ENCODE measurements at regions not wholly inside any gene's neighbourhood (a gene's known extent, or its start where the extent isn't known, plus 50 kb on each side); places are given as distances from the start of the nearest gene placed in this dataset.

DNA sequence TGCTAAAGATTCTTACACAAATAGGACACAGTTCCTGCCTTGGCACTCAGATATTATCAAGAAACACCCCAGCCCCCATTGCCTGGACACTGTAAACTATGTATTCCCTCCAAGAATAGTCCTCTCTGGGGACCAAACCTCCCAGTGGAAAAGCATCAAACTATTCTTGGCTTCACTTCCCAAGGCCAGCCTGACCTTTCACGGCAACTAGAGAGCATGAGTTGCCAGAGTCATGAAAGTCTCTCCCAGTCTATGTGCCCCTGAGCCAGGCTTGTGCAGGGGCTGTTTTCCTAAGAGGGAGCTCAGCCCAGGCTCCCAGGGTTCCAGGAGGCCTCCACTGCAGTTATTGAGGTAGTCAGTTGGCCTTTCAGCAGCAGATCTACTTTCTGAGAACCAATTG is 251.9 kb upstream of the TGFBR2 start:
- ATAC-seq (no peak), DNase-seq (ENCODE audit: low spot score in 2 of 2) (no peak)
- Mint-ChIP-seq H3K9me3 (no peaks in the 10 kb centered on the region), H3K27ac (no peak overlapping the region), H3K36me3 (no peaks in the 10 kb centered on the region)

GRCh38 chr3:30354972-30355371 is 251.4 kb upstream of the TGFBR2 start:
- Mint-ChIP-seq H3K36me3 (no peaks in the 10 kb centered on the region), H3K27ac (no peak overlapping the region), H3K9me3 (no peaks in the 10 kb centered on the region)
- DNase-seq (ENCODE audit: low spot score in 2 of 2), result no peak
- no peak for ATAC-seq

GRCh38 chr3:30355622-30356021 is 250.8 kb upstream of the TGFBR2 start:
- no peak overlapping the region for H3K27ac Mint-ChIP-seq
- DNase-seq (ENCODE audit: low spot score in 2 of 2) (no peak), ATAC-seq (no peak)
- no peaks in the 10 kb centered on the region for H3K9me3 Mint-ChIP-seq
- H3K36me3 Mint-ChIP-seq, result no peaks in the 10 kb centered on the region

DNA sequence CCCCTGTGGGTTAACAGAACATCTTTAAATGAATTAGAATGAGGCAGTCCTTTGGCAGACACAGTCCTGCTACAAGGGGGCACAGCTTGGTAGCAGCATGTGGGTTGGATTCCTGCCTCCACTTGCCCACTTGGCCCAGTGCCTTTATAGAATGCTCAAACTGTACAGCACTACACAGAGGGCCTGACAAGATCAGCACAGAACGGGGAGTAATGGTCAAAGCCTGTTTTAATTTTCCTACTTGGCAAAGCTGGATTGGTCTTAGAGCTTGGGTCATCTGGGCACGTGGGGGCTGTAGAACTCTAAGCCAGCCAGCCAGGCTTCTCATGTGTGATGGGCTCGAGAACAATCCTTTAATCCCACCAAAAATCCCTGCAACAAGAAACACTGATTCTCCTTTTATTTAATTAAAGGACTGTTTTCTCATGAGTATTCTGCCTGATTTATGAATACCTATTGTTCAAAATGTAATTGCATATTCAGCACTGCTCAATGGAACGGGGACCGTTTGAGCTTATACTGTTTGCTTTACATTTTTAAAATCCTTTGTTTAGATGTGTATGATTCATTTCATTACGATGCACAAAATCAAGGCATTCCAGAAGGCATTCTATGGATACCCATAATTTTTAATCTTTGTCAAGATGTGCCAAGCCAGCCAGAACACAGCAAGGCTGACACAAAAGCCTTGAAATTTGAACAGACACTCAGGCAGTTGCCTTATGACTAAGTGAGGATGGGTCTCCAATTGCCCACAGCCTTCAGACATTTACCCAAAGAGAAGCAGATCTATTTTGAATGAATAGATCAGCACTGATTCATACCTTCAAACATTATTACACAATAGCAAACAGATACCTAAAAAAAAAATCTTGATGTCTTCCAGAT is 249.3 kb upstream of the TGFBR2 start:
- no peak overlapping the region for H3K27ac Mint-ChIP-seq
- H3K9me3 Mint-ChIP-seq, result no peaks in the 10 kb centered on the region
- no peaks in the 10 kb centered on the region for H3K36me3 Mint-ChIP-seq
- ATAC-seq (no peak), DNase-seq (ENCODE audit: low spot score in 2 of 2) (no peak)

DNA sequence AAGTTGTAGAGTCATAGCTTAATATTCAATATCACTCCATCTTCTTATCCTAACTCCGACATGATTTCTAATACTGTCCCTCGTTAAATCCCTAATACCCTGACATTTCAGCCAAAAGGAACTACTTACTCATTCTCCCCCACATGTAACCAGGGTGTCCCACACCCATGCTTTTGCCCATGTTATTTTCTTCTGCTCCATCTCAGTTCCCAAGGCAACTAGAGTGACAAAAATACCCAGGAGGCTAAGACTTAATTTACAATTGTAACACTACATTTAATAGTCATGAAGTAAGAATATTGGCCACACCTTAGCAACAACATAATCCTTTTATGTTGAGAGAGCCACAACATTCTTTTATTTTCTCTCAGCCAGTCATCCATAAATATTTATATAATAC is 248.5 kb upstream of the TGFBR2 start:
- H3K36me3 Mint-ChIP-seq, result no peaks in the 10 kb centered on the region
- ATAC-seq (no peak), DNase-seq (ENCODE audit: low spot score in 2 of 2) (no peak)
- H3K27ac Mint-ChIP-seq, result no peak overlapping the region
- H3K9me3 Mint-ChIP-seq, result no peaks in the 10 kb centered on the region

DNA sequence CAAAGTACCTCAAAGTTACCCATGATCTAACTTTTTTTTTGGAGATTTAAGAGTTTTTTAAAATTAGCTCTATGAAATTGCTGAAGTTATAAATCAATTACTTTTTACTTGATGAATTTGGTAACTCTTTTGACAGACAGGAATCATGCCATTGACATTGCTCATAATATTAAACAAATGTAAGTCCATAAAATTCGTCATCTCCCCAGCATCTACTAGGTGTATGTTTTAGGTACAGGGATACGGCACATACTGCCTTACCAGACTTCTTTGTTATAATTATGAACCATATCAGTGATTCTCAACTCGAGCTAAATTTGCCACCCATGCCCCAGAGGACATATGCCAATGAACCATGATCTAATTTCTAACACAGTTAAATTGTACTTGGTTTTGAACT is 247.5 kb upstream of the TGFBR2 start:
- ATAC-seq (no peak), DNase-seq (ENCODE audit: low spot score in 2 of 2) (no peak)
- H3K36me3 Mint-ChIP-seq, result no peaks in the 10 kb centered on the region
- H3K9me3 Mint-ChIP-seq, result no peaks in the 10 kb centered on the region
- no peak overlapping the region for H3K27ac Mint-ChIP-seq

DNA sequence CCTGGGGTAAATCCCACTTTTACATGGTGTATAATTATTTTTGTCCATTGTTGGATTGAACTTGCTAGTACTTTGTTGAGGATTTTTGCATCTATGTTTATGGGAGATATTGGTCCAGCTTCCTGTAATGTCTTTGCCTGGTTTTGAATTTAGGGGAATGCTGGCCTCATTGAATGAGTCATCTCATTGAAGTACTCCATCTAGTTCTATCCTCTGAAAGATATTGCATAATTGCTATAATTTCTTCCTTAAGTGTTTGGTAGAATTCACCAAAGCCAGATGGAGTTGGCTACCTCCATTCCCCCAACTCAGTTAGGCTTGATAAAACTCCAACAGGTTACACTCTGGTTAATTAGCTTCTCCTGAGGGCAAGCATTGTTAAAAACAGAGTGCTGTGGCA is 237.4 kb upstream of the TGFBR2 start:
- H3K9me3 Mint-ChIP-seq, result peaks cover 5 to 16% of the 10 kb centered on the region in 2 donors
- no peak overlapping the region for H3K27ac Mint-ChIP-seq
- DNase-seq (ENCODE audit: low spot score in 2 of 2), result no peak
- no peak for ATAC-seq
- H3K36me3 Mint-ChIP-seq, result peaks cover 0 to 6% of the 10 kb centered on the region in 2 donors

- no peak overlapping the region for H3K27ac Mint-ChIP-seq
Measured at GRCh38 chr3:30370681-30371271, 235.6 kb upstream of the TGFBR2 start.

GRCh38 chr3:30372837-30373236 is 233.6 kb upstream of the TGFBR2 start:
- no peak overlapping the region for H3K27ac Mint-ChIP-seq

More at GRCh38 chr3:30370681-30371271, 235.6 kb upstream of the TGFBR2 start:
- Mint-ChIP-seq H3K9me3 (peaks cover 5 to 16% of the 10 kb centered on the region in 2 donors), H3K36me3 (peaks cover 0 to 6% of the 10 kb centered on the region in 2 donors)
- ATAC-seq, result no peak
- DNase-seq (ENCODE audit: low spot score in 2 of 2), result no peak

GRCh38 chr3:30384546-30385072 is 221.8 kb upstream of the TGFBR2 start:
- peaks cover 30 to 36% of the 10 kb centered on the region in 2 donors for H3K36me3 Mint-ChIP-seq
- H3K9me3 Mint-ChIP-seq, result peaks cover 18 to 25% of the 10 kb centered on the region in 2 donors

More at GRCh38 chr3:30372837-30373236, 233.6 kb upstream of the TGFBR2 start:
- H3K36me3 Mint-ChIP-seq, result peaks cover 0 to 6% of the 10 kb centered on the region in 2 donors
- ATAC-seq, result no peak
- no peak for DNase-seq (ENCODE audit: low spot score in 2 of 2)
- H3K9me3 Mint-ChIP-seq, result peaks cover 5 to 16% of the 10 kb centered on the region in 2 donors

GRCh38 chr3:30393079-30393478 is 213.3 kb upstream of the TGFBR2 start:
- Mint-ChIP-seq H3K9me3 (peaks cover 6 to 22% of the 10 kb centered on the region in 2 donors), H3K36me3 (peaks cover 8 to 21% of the 10 kb centered on the region in 2 donors), H3K27ac (no peak overlapping the region)
- no peak for DNase-seq (ENCODE audit: low spot score in 2 of 2)
- no peak for ATAC-seq

More at GRCh38 chr3:30384546-30385072, 221.8 kb upstream of the TGFBR2 start:
- ATAC-seq (no peak), DNase-seq (ENCODE audit: low spot score in 2 of 2) (no peak)
- H3K27ac Mint-ChIP-seq, result no peak overlapping the region

DNA sequence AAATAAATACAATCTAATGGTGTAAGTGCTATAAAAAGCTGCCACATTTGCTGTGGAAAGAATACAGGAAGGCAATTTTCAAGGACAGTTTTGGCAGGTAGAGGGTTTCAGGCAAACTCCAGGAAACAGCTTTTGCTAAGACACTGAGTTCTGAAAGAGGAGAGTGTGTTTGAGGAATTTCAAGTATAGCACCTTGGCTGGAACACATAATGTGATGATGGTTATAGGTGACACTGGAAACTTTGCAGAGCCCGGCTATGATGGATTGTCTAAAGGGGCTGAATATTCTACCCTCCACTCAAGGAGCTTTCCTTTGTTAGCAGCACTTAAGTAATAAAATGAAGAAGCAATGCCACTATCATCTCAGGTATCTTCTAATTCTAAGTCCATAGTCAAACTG is 209.4 kb upstream of the TGFBR2 start:
- H3K9me3 Mint-ChIP-seq, result peaks cover 3 to 18% of the 10 kb centered on the region in 2 donors
- peaks cover 0 to 11% of the 10 kb centered on the region in 2 donors for H3K36me3 Mint-ChIP-seq
- no peak overlapping the region for H3K27ac Mint-ChIP-seq

DNA sequence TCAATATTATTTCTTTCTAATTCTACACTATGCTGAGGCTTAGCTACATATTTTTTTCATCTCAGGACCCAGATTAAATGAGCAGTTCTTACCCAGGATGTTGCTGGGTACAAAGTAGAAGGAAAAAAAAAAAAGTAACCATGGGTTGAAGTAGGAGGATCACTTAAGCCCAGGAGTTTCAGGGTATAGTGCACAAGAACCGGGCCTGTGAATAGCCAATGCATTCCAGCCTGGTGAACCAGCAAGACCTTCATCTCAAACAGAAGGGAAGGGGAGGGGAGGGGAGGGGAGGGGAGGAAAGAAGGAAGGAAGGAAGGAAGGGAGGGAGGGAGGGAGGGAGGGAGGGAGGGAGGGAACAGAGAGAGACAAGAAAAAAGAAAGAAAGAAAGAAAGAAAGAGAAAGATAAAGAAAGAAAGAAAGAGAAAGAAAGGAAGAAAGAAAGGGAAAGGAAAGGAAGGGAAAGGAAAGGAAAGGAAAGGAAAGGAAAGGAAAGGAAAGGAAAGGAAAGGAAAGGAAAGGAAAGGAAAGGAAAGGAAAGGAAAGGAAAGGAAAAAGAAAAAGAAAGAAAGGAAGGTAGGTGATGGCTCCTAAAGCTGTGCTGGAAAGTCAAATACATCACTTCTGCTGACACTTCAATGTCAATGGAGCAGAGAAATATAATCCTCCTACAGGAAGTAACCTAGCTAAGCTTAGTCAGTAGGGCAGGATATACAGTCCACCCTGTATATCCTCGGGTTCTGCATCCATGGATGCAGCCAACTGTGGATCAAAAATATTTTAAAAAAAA is 206.8 kb upstream of the TGFBR2 start:
- DNase-seq (ENCODE audit: low spot score in 2 of 2) (no peak), ATAC-seq (no peak)
- Mint-ChIP-seq H3K36me3 (peaks cover 0 to 11% of the 10 kb centered on the region in 2 donors), H3K9me3 (peaks cover 3 to 13% of the 10 kb centered on the region in 2 donors), H3K27ac (no peak overlapping the region)

More for the DNA sequence above, 209.4 kb upstream of the TGFBR2 start:
- ATAC-seq (no peak), DNase-seq (ENCODE audit: low spot score in 2 of 2) (no peak)

DNA sequence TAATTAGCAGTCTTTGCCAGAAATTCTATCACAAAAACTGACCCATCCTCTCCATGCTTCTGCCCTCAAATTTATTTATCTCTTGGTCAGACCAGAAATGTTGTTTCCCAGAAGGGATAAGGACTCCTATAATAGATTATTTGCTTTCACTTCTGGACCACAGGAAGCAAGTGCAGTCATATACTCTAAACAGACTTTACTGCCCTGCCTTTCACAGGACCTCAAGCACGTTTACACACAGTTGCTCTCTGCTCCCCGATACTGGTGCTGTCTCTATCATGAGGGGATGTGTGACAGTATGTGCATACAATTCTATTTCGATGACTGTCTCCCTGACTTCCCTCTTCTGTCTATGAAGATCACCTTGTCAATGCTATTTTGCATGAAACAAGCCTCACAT is 205.5 kb upstream of the TGFBR2 start:
- no peak for DNase-seq (ENCODE audit: low spot score in 2 of 2)
- Mint-ChIP-seq H3K27ac (no peak overlapping the region), H3K9me3 (peaks cover 3 to 8% of the 10 kb centered on the region in 2 donors), H3K36me3 (peaks cover 0 to 5% of the 10 kb centered on the region in 2 donors)
- ATAC-seq, result no peak

DNA sequence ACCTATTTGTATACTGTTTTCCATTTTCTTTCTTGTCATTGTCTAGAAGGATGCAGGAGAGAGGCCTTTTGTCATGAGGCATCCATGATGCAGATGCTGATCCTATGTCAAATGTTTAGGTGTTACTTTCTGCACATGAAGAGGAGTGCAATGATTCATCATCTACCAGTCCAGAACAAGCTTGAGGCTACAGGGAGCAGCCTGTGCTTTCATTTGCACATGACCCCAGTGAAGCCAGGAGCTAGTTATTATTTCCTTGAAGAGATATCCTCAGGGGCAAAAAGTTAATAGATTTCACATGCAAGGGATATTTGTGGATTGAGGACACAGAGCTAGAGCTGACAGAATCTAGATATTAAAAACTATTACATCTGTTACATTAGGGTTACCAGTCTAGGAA is 204.4 kb upstream of the TGFBR2 start:
- ATAC-seq (peak in 1 of 2 donors; percentile 40), DNase-seq (ENCODE audit: low spot score in 2 of 2) (no peak)
- Mint-ChIP-seq H3K36me3 (peaks cover 0 to 6% of the 10 kb centered on the region in 2 donors), H3K9me3 (peaks cover 0 to 5% of the 10 kb centered on the region in 2 donors), H3K27ac (no peak overlapping the region)

DNA sequence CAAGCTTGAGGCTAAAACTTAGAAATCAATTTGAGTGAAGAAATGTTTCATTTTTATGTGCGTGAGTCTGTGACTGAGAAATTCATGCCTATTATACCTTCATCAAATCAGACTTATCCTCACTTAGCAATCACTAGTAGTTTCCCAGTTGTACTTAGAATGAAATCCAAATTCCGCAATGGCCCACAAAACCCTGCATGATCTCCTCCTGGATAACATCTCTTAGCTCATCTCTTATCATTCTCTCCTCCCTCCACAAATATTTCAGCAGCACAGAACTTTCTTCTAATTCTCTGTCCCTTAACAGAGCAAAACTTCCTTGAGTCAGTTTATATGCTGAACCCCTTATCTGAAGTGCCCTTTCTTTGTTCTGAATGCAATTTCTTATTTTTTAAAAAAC is 198.8 kb upstream of the TGFBR2 start:
- ATAC-seq (no peak), DNase-seq (ENCODE audit: low spot score in 2 of 2) (no peak)
- Mint-ChIP-seq H3K27ac (no peak overlapping the region), H3K36me3 (peaks cover 6 to 26% of the 10 kb centered on the region in 2 donors), H3K9me3 (peaks cover 6 to 24% of the 10 kb centered on the region in 2 donors)

Data from activated naive CD4-positive, alpha-beta T cell treated with anti-CD3 and anti-CD28 coated beads, Interleukin-2, amount 50 U/mL, for 72 hours (primary cell).